Ovary (tissue), 7 donors: ENCODE measurements at regions not wholly inside any gene's neighbourhood (a gene's known extent, or its start where the extent isn't known, plus 50 kb on each side); places are given as distances from the start of the nearest gene placed in this dataset.

Source experiments
- DNase-seq, 5 donors: peaks; one replicate each; pipeline ENCODE4 v3.0.0-alpha.2; 2019 to 2020
- H3K27ac ChIP-seq, 2 donors: fragments of 200-600 bp; one replicate each; pipeline versions ENCODE4 v1.5.1 to v1.8.0; 2019 to 2022
- H3K27me3 ChIP-seq: fragments of 200-600 bp; one replicate; pipeline ENCODE4 v1.8.0; 2022
- H3K36me3 ChIP-seq: fragments of 200-600 bp; sonication (generic); one replicate; pipeline ENCODE4 v1.5.1; 2019
- H3K4me1 ChIP-seq: one replicate; pipeline ENCODE4 v1.8.1; 2013; ENCODE audit warnings: mild to moderate bottlenecking, moderate library complexity; ENCODE audit not compliant: insufficient read depth
- H3K4me3 ChIP-seq: fragments of 200-600 bp; sonication (generic); one replicate; pipeline ENCODE4 v1.5.1; 2017
- H3K9me3 ChIP-seq, 2 donors: fragments of 200-600 bp in 1 of 2; sonication (generic) in 1 of 2; one replicate each; pipeline versions ENCODE4 v1.5.1 to v1.8.1; 2013 to 2019; ENCODE audit warnings: mild to moderate bottlenecking in 1 of 2, moderate library complexity in 1 of 2
- CTCF ChIP-seq, 3 donors: fragments of 450-650 bp in 2 of 3; fragments of 200-600 bp in 1 of 3; IDR thresholded peaks; one replicate each; pipeline versions ENCODE4 v1.5.1 to v1.8.0; 2016 to 2022; ENCODE audit warnings: antibody characterized with exemption in 3 of 3, mild to moderate bottlenecking in 1 of 3
- EP300 ChIP-seq: sonication (generic); formaldehyde crosslinking; IDR thresholded peaks from one replicate; pipeline ENCODE4 v1.6.1; 2017; ENCODE audit warnings: antibody characterized with exemption
- POLR2A ChIP-seq: fragments of 450-650 bp; IDR thresholded peaks from one replicate; pipeline ENCODE4 v1.6.1; 2017; ENCODE audit warnings: antibody characterized with exemption, mild to moderate bottlenecking, moderate library complexity
- WGBS, 3 donors: extraction: QIAGEN DNeasy Blood & Tissue Kit in 1 of 3; methylation state at CpG; one replicate each; pipeline versions ENCODE4 v1.1.5 to v1.1.7; 2013 to 2017; 5-methylcytosine and 5-hydroxymethylcytosine counted together
- intact Hi-C, 4 donors: fragments of 100-400 bp; cut with DNase I; formaldehyde crosslinking; loops; one replicate each; pipeline versions ENCODE4 v1.11.0 to v1.15.1; 2022 to 2023
- donor health status: DM: no; HTN: no; CAD: no; lungs with moderate emphysema.
- donor health status: DM: no; HTN: no; CAD: no.
- donor health status: Bipolar disorder and iron deficiency.
- donor health status: DM: no; HTN: no; CAD: no.
- donor health status: DM: yes; HTN: yes; CAD: no.

- Histone ChIP-seq H3K27me3 (no peaks in the 10 kb centered on the region), H3K9me3 (no peaks in the 10 kb centered on the region), H3K36me3 (no peaks in the 10 kb centered on the region), H3K4me1 (no peaks in the 10 kb centered on the region), H3K27ac (no peak overlapping the region), H3K4me3 (no peak overlapping the region)
- 84 to 89% (median 89%) methylated on average over 3 of the region's 3 CpGs for WGBS, 3 donors
- intact Hi-C loops: no loop called here
- no peak for DNase-seq
- no peak for TF ChIP-seq POLR2A
- no peak for TF ChIP-seq EP300
- TF ChIP-seq CTCF (IDR thresholded peaks at IDR 0.05): no peak
Observed at GRCh38 chr3:10715886-10716285, 100.1 kb upstream of the SLC6A11 start.

GRCh38 chr3:10716964-10717363, 99.1 kb upstream of the SLC6A11 start:
- no peaks in the 10 kb centered on the region for H3K9me3 ChIP-seq
- intact Hi-C loops: no loop called here
- no peak for DNase-seq
- H3K27me3 ChIP-seq: no peaks in the 10 kb centered on the region
- H3K4me1 ChIP-seq: no peaks in the 10 kb centered on the region
- no peak overlapping the region for H3K4me3 ChIP-seq
- no peaks in the 10 kb centered on the region for H3K36me3 ChIP-seq
- H3K27ac ChIP-seq: no peak overlapping the region
- no peak for TF ChIP-seq CTCF (IDR thresholded peaks at IDR 0.05)
- TF ChIP-seq EP300: no peak
- TF ChIP-seq POLR2A: no peak
- 81 to 85% (median 85%) methylated on average over 8 of the region's 8 CpGs for WGBS, 3 donors

DNA sequence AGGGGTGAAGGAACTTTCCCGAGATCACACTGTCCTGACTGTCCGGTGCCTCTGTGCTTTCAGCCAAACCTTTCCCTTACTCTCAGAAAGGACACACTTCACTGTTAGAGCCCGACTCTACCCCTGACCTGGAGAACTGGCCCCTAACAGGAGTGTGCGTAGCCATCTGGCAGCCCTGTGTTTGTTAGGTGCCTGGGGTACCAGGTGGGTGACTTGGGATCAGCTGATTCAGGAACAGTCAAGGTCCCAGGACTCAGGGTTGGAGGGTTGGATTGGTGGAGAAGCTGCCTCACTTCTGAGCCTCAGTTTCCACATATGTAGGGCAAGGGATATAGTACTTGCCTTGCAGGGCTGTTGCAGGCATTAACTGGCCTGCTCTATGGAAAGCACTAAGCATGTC, 98.3 kb upstream of the SLC6A11 start:
- no peaks in the 10 kb centered on the region for H3K36me3 ChIP-seq
- intact Hi-C loops: no loop called here
- no peaks in the 10 kb centered on the region for H3K4me1 ChIP-seq
- H3K4me3 ChIP-seq: no peak overlapping the region
- no peaks in the 10 kb centered on the region for H3K9me3 ChIP-seq
- no peaks in the 10 kb centered on the region for H3K27me3 ChIP-seq
- no peak overlapping the region for H3K27ac ChIP-seq
- 82 to 92% (median 85%) methylated on average over 4 of the region's 4 CpGs for WGBS, 3 donors
- DNase-seq: no peak
- TF ChIP-seq CTCF (IDR thresholded peaks at IDR 0.05): no peak
- no peak for TF ChIP-seq POLR2A
- TF ChIP-seq EP300: no peak

GRCh38 chr3:10721101-10721500, 94.9 kb upstream of the SLC6A11 start:
- 66 to 69% (median 67%) methylated on average over 5 of the region's 5 CpGs for WGBS, 3 donors
- Histone ChIP-seq H3K27me3 (no peaks in the 10 kb centered on the region), H3K4me1 (no peaks in the 10 kb centered on the region), H3K4me3 (no peak overlapping the region), H3K36me3 (no peaks in the 10 kb centered on the region), H3K27ac (no peak overlapping the region), H3K9me3 (no peaks in the 10 kb centered on the region)
- DNase-seq: no peak
- TF ChIP-seq EP300: no peak
- TF ChIP-seq POLR2A: no peak
- TF ChIP-seq CTCF (IDR thresholded peaks at IDR 0.05): no peak
- intact Hi-C loops: loop anchor here in 1 of 4 donors (10.0 kb wide), 1 partner anchor 376 kb away; no protein-coding TSS in a partner anchor
